ENCODE measurements at regions not wholly inside any gene's neighbourhood (a gene's known extent, or its start where the extent isn't known, plus 50 kb on each side); places are given as distances from the start of the nearest gene placed in this dataset.

DNA sequence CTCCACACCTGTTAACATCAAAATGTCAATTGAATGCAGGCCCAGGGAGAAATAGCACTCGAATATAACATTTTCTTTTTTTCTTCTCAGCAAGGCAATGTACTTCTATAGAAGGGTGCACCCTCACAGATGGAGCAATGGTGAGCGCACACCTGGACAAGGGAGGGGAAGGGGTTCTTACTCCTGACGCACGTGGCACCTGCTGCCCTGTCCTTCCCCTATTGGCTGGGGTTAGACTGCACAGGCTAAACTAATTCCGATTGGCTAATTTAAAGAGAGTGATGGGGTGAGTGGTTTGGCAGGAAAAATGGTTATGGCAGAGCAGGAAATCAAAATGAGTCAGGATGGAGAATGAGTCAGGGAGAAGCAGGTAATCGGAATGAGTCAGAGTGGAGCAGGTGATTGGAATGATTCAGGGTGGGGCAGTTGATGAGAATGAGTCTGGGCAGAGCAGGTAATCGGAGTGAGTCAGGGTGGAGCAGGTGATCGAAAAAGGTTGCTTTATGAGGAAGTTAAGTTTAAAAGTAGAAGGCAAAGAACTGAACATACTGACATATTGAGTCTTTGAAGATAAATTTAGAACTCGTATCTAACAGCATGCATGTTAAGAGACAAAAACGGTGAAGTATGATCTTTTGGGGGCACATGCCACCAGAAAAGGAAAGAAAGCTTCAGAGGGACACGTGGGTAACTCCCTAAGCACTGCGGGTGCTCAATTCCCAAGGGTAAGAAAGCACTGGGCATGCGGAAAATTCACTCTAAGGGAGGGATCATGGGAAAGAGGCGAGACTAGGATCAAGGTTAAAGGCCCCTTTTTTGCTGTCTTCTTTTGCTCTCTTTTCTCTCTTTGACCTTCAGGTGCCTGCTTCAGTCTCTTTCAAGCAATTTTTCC is 72.9 kb upstream of the GALNT15 start:
- Histone ChIP-seq H3K27ac (ENCODE audit: low read depth) (no peak overlapping the region), H3K36me3 (ENCODE audit: insufficient read depth) (no peaks in the 10 kb centered on the region), H3K4me3 (ENCODE audit: low read depth, low read length) (no peak overlapping the region), H3K4me1 (ENCODE audit: insufficient read depth) (peaks cover 2% of the 10 kb centered on the region)
- no peak for DNase-seq (ENCODE audit: extremely low spot score)
- WGBS, result 85% methylated on average over 14 of the region's 14 CpGs

DNA sequence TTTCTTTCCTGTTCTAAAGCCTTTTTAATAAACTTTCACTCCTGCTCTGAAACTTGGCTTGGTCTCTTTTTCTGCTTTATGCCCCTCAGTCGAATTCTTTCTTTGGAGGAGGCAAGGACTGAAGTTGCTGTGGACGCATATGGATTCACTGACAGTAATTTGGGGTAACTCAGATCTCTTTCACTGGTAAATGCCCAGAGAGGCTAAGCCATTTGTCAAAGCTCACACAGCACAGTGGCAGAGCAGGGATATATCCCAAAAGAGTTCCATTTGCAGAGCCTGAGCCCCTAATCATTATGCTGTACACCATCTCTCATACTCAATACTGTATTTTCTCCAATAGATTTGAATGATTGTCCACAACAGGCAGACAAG is 72.3 kb upstream of the GALNT15 start:
- Histone ChIP-seq H3K27ac (ENCODE audit: low read depth) (no peak overlapping the region), H3K4me1 (ENCODE audit: insufficient read depth) (peaks cover 2% of the 10 kb centered on the region), H3K36me3 (ENCODE audit: insufficient read depth) (no peaks in the 10 kb centered on the region), H3K4me3 (ENCODE audit: low read depth, low read length) (no peak overlapping the region)
- 89% methylated on average over 2 of the region's 2 CpGs for WGBS
- no peak for DNase-seq (ENCODE audit: extremely low spot score)

DNA sequence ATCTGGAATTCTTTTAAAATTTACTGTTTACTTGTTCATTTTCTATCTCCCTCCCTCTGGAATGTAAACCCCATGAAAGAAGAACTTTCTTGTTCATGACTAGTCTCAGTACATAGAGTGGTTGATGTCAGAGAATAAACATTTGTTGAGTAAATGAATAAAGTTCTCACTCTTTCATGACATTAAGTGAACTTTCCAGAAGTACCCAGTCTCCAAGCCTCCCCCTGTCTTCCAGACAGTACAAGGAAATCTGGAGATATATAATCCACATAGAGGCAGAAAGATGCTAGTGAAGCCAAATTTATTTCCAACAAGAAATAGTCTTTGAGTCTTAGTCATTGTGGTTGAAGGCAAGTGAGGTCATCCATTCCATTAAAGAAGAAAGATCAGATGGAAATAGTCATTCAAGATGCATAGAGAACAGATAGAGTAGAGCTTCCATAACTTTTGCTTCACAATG is 71.5 kb upstream of the GALNT15 start:
- no peaks in the 10 kb centered on the region for H3K36me3 ChIP-seq (ENCODE audit: insufficient read depth)
- peaks cover 2% of the 10 kb centered on the region for H3K4me1 ChIP-seq (ENCODE audit: insufficient read depth)
- H3K27ac ChIP-seq (ENCODE audit: low read depth), result no peak overlapping the region
- DNase-seq (ENCODE audit: extremely low spot score), result no peak
- H3K4me3 ChIP-seq (ENCODE audit: low read depth, low read length), result no peak overlapping the region

DNA sequence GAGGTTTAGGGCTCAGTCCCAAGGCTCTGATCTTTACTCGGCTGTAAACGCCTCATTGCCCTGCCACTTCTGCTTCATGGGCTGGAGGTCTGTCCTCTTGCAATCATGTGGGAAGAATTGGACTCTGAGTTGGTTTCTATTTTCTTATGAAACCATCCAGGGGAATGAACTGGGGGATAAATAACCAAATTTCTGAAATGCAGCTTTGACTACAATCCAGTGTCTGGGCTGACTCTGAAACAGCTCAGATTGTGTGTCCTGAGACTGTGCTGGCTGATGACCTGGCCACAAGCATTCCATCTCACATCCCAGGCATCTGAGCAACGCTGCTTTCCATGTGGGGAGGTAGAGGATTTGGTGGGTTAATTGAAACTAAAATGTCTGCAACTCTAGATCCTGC is 71.0 kb upstream of the GALNT15 start:
- Histone ChIP-seq H3K4me1 (ENCODE audit: insufficient read depth) (peaks cover 2% of the 10 kb centered on the region), H3K27ac (ENCODE audit: low read depth) (no peak overlapping the region), H3K36me3 (ENCODE audit: insufficient read depth) (no peaks in the 10 kb centered on the region), H3K4me3 (ENCODE audit: low read depth, low read length) (no peak overlapping the region)
- 46% methylated on average over 3 of the region's 3 CpGs for WGBS
- DNase-seq (ENCODE audit: extremely low spot score), result no peak

DNA sequence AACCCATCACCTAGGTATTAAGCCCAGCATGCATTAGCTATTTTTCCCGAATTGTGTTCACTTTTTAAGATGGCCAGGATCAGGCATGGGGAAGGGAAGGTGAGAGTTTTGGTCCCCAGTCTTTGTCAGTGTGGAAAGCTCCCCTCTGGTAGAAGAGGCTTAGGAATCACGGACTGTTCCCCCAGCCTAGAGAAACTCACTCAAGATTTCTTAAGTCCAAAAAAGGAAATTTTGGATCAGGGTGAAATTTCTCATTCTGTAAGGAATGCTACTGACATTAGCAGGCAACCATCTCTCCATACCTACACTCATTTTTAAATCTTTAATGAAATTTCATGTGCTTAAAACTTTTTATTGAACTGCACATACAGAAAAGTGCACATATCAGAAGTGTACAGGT is 70.3 kb upstream of the GALNT15 start:
- peaks cover 2% of the 10 kb centered on the region for H3K4me1 ChIP-seq (ENCODE audit: insufficient read depth)
- H3K4me3 ChIP-seq (ENCODE audit: low read depth, low read length), result no peak overlapping the region
- no peaks in the 10 kb centered on the region for H3K36me3 ChIP-seq (ENCODE audit: insufficient read depth)
- DNase-seq (ENCODE audit: extremely low spot score), result no peak
- H3K27ac ChIP-seq (ENCODE audit: low read depth), result no peak overlapping the region
- 64% methylated on average over 2 of the region's 2 CpGs for WGBS

DNA sequence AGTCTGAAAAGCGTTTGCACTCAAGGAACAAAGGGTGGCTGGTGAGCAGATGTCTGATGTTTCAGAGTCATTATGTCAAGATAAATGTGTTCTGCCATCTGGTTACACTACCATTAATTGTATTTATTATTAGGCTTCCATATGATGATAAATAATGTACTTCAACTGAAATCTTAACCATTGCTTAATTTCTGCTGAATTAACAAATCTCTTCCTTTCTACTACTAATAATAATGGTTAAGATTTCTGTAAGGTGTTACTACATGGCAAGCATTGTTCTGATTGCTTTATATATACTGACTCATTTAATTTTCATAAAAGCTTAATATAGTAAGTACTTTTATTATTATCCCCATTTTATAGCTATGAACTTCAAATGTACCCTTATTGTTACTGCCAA is 68.4 kb upstream of the GALNT15 start:
- Histone ChIP-seq H3K4me3 (ENCODE audit: low read depth, low read length) (no peak overlapping the region), H3K27ac (ENCODE audit: low read depth) (no peak overlapping the region), H3K36me3 (ENCODE audit: insufficient read depth) (no peaks in the 10 kb centered on the region), H3K4me1 (ENCODE audit: insufficient read depth) (peaks cover 2% of the 10 kb centered on the region)
- 93% methylated on average over 1 of the region's 1 CpG for WGBS
- no peak for DNase-seq (ENCODE audit: extremely low spot score)

DNA sequence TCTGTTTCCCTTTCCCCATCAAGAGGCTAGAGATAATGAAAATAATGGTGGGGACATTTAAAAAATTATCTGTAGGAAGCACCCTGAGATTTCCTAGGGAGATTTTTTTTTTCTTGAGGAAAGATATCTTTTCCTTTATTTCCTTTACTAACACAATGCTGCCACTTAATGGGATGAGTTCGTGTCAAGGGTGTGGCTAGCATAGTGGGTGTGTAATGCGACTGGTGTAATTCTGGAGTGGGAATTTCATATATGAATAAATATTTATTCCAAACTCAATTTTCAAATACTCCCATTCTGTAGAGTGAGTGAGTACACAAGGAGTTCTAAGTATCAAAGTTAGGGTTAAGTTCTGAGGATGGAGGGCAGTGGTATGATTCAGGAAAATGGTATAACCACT is 66.1 kb upstream of the GALNT15 start:
- no peaks in the 10 kb centered on the region for H3K36me3 ChIP-seq (ENCODE audit: insufficient read depth)
- WGBS, result 76% methylated on average over 2 of the region's 2 CpGs
- H3K27ac ChIP-seq (ENCODE audit: low read depth), result no peak overlapping the region
- no peak overlapping the region for H3K4me3 ChIP-seq (ENCODE audit: low read depth, low read length)
- DNase-seq (ENCODE audit: extremely low spot score), result no peak
- H3K4me1 ChIP-seq (ENCODE audit: insufficient read depth), result peaks cover 2% of the 10 kb centered on the region

DNA sequence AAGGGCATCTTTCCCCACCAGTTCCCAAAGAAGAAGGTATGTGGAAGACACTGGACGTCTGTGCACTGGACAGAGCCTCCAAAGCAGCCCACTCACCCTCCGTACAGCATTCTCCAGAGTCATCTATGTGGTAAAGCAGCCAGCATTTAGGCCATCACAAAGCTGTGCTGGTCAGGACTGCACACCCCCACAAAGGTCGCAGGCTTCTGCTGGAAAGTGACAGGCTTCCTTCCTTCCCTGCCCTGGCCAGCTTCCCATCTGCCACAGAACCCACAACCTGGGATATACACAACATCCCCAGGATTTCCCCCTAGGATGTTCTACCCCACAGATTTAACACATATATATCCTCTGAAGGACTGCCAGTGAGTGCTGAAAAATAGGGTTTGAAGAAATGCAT is 64.6 kb upstream of the GALNT15 start:
- Histone ChIP-seq H3K36me3 (ENCODE audit: insufficient read depth) (no peaks in the 10 kb centered on the region), H3K4me3 (ENCODE audit: low read depth, low read length) (no peak overlapping the region), H3K27ac (ENCODE audit: low read depth) (no peak overlapping the region), H3K4me1 (ENCODE audit: insufficient read depth) (no peaks in the 10 kb centered on the region)
- 73% methylated on average over 3 of the region's 3 CpGs for WGBS
- no peak for DNase-seq (ENCODE audit: extremely low spot score)

DNA sequence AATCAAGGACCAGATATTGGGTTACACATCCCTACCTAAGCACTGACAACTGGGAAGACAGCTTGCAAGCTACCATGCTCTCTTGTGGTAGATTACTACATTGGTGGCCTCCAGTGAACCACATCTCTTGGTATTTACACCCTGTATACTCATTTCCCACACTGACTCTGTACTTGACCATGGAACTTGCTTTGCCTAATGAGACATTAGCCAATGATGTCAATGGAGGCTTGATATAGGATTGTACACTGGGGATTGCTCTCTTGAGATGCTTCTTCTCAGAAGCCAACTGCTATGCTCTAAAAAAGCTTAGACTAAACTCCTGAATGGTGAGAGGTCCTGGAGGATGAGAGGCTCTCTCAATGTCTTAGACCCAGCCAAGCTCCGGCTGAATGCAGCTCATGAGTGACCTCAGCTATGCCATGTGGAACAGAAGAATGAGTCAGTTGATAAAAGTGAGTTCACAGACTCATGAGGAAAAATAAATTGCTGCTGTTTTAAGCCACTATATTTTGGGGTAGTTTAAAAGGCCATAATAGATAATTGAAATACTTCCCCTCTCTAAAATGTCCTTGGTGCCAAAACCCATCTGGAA is 61.5 kb upstream of the GALNT15 start:
- 66% methylated on average over 1 of the region's 1 CpG for WGBS

DNA sequence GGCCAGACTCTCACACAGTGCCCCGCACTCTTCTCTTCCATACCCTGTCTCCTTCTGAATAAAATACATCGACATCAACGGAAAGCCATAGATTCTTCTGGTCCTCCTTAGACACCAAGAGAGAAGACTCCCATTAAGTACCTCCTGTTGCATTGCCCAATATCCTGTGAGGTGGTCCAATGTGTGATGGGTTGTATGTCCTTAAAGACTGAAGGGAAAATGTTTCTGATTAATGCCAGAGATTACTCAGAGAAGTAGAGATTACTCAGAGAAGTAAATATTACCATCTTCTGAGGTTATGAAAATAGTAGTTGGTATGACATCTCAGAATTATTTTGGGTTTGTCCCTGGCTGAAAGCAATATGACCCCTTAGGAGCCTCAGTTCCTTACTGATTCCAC is 60.8 kb upstream of the GALNT15 start:
- no peaks in the 10 kb centered on the region for H3K36me3 ChIP-seq (ENCODE audit: insufficient read depth)
- DNase-seq (ENCODE audit: extremely low spot score), result no peak
- H3K4me1 ChIP-seq (ENCODE audit: insufficient read depth), result no peaks in the 10 kb centered on the region
- no peak overlapping the region for H3K27ac ChIP-seq (ENCODE audit: low read depth)
- WGBS, result 79% methylated on average over 3 of the region's 3 CpGs
- no peak overlapping the region for H3K4me3 ChIP-seq (ENCODE audit: low read depth, low read length)

More for the DNA sequence above, 61.5 kb upstream of the GALNT15 start:
- no peak for DNase-seq (ENCODE audit: extremely low spot score)
- no peaks in the 10 kb centered on the region for H3K4me1 ChIP-seq (ENCODE audit: insufficient read depth)
- no peaks in the 10 kb centered on the region for H3K36me3 ChIP-seq (ENCODE audit: insufficient read depth)
- no peak overlapping the region for H3K4me3 ChIP-seq (ENCODE audit: low read depth, low read length)
- no peak overlapping the region for H3K27ac ChIP-seq (ENCODE audit: low read depth)

DNA sequence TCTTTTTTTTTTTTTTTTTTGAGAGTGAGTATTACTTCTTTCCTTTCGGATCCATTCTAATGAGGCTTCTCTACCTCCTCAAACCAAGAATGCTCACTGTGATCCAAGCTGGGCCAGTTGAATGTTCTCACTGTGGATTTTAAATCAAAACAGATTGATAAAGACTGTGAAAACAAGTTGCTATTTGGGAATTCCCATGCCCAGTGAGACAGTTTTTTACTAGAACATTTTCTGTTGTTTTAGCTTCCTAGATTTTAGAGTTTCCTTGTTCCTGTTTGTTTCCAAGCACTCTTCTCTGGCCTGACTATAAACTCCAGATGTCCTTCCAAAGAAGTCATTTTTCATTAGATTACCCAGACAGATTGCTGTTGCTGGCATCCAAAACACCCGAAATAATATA is 60.1 kb upstream of the GALNT15 start:
- no peak for DNase-seq (ENCODE audit: extremely low spot score)
- Histone ChIP-seq H3K27ac (ENCODE audit: low read depth) (no peak overlapping the region), H3K36me3 (ENCODE audit: insufficient read depth) (no peaks in the 10 kb centered on the region), H3K4me1 (ENCODE audit: insufficient read depth) (no peaks in the 10 kb centered on the region), H3K4me3 (ENCODE audit: low read depth, low read length) (no peak overlapping the region)
- 79% methylated on average over 2 of the region's 2 CpGs for WGBS

DNA sequence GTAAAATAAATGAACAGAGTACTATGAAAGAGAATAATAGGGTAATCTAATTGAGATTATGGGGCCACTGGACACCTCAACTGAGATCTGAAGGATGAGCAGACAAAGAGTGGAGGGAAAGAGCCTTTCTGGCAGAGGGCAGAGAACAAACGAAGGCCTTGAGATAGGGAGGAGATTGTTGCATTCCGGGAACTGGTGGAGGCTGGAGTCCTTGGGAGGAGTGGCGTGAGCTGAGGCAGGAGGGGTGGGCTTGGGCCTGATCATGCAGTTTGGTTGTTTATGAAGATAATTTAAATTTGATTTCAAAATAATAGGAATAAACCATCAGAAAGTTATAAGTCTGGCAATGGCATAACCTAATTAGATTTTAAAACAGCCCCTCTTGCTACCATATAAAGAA is 59.5 kb upstream of the GALNT15 start:
- Histone ChIP-seq H3K36me3 (ENCODE audit: insufficient read depth) (no peaks in the 10 kb centered on the region), H3K27ac (ENCODE audit: low read depth) (no peak overlapping the region), H3K4me3 (ENCODE audit: low read depth, low read length) (no peak overlapping the region), H3K4me1 (ENCODE audit: insufficient read depth) (no peaks in the 10 kb centered on the region)
- DNase-seq (ENCODE audit: extremely low spot score), result no peak
- WGBS, result 77% methylated on average over 3 of the region's 3 CpGs

DNA sequence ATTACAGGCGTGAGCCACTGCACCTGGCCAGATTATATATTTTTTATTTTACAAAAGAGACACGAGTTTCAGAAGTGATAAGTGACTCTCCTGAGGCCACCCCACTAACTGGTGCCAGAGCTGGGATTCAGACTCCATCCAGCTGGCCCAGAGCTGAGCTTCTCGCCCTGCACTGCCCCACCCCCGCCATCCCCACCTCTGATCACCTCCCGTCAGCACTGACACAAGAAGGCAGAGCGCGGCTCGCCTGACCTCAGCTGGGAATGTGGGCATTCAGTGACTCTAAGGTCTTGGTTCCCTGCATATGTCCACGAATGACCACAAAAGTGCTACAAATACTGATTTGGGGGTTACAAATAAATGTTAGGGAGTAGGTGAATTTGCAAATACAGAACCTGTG is 56.1 kb upstream of the GALNT15 start:
- Histone ChIP-seq H3K4me3 (ENCODE audit: low read depth, low read length) (no peak overlapping the region), H3K36me3 (ENCODE audit: insufficient read depth) (no peaks in the 10 kb centered on the region), H3K27ac (ENCODE audit: low read depth) (no peak overlapping the region), H3K4me1 (ENCODE audit: insufficient read depth) (no peaks in the 10 kb centered on the region)
- no peak for DNase-seq (ENCODE audit: extremely low spot score)
- 87% methylated on average over 9 of the region's 9 CpGs for WGBS

DNA sequence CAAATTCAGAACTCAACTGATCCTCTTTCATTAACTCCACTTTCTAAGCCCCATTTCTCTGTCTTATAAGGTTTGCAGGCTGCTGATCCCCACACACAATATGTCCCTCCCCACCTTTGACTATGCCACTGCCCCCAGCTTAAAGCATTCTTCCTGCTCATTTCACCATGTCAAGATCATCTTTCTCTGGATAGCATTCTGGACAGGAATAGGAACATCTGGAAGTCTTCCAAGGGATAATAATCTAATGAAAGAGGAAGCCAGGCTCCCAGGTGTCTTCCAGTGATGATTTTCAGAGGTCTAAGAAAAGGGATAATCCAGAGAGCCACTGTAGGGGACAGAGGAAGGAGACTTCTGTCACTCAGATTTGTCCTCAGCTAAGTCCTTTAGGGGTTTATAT is 54.6 kb upstream of the GALNT15 start:
- Histone ChIP-seq H3K36me3 (ENCODE audit: insufficient read depth) (no peaks in the 10 kb centered on the region), H3K27ac (ENCODE audit: low read depth) (no peak overlapping the region), H3K4me1 (ENCODE audit: insufficient read depth) (no peaks in the 10 kb centered on the region), H3K4me3 (ENCODE audit: low read depth, low read length) (no peak overlapping the region)
- no peak for DNase-seq (ENCODE audit: extremely low spot score)

All from urinary bladder (tissue), 3 donors.